ENCODE measurements at regions not wholly inside any gene's neighbourhood (a gene's known extent, or its start where the extent isn't known, plus 50 kb on each side); places are given as distances from the start of the nearest gene placed in this dataset.
A peak's percentile ranks its signal among the peaks of the same experiment; 100 is the strongest.

- Mint-ChIP-seq H3K9me3 (peaks cover under 1% of the 10 kb centered on the region; the same call in 1 of the 3 replicates), H3K27ac (no peak overlapping the region), H3K4me1 (no peaks in the 10 kb centered on the region), H3K27me3 (ENCODE audit: insufficient read depth, low read depth, poor library complexity) (no peaks in the 10 kb centered on the region), H3K4me3 (no peak overlapping the region), H3K36me3 (ENCODE audit: low read depth) (no peaks in the 10 kb centered on the region)
- ATAC-seq, result no peak
- Histone ChIP-seq H3K36me3 (ENCODE audit: insufficient read depth) (no peaks in the 10 kb centered on the region), H4K20me1 (replicated peaks; ENCODE audit: insufficient read depth) (no peaks in the 10 kb centered on the region), H2AFZ (no peak overlapping the region), H3F3A (replicated peaks; ENCODE audit: low read depth) (no peaks in the 10 kb centered on the region), H3K79me2 (replicated peaks; ENCODE audit: insufficient read depth) (no peaks in the 10 kb centered on the region), H3K4me3 (no peak overlapping the region), H3K9me2 (ENCODE audit: insufficient read depth) (no peaks in the 10 kb centered on the region), H3K27ac (ENCODE audit: low read depth) (no peak overlapping the region), H3K4me2 (no peak overlapping the region), H3K4me1 (ENCODE audit: insufficient read depth) (no peaks in the 10 kb centered on the region), H3K27me3 (ENCODE audit: insufficient read depth) (no peaks in the 10 kb centered on the region)
- TF ChIP-seq CREB1 (CRISPR knock-in tag; IDR thresholded peaks at IDR 0.05; ENCODE audit: low read depth), result no peak
- TF ChIP-seq ZNF114 (CRISPR knock-in tag; IDR thresholded peaks at IDR 0.05), result no peak
- TF ChIP-seq POLR2AphosphoS5 (IDR thresholded peaks at IDR 0.05; ENCODE audit: low read depth), result no peak
- no peak for DNase-seq (ENCODE audit: low spot score)
Measured at GRCh38 chr6:90421666-90422065, 125.0 kb upstream of the BACH2 start.

GRCh38 chr6:90420500-90420899 is 123.9 kb upstream of the BACH2 start:
- Mint-ChIP-seq H3K36me3 (ENCODE audit: low read depth) (no peaks in the 10 kb centered on the region), H3K4me3 (no peak overlapping the region), H3K4me1 (no peaks in the 10 kb centered on the region), H3K27me3 (ENCODE audit: insufficient read depth, low read depth, poor library complexity) (no peaks in the 10 kb centered on the region), H3K27ac (no peak overlapping the region), H3K9me3 (no peaks in the 10 kb centered on the region)
- H3K9me2 ChIP-seq (ENCODE audit: insufficient read depth), result no peaks in the 10 kb centered on the region
- TF ChIP-seq, protein P1, sequence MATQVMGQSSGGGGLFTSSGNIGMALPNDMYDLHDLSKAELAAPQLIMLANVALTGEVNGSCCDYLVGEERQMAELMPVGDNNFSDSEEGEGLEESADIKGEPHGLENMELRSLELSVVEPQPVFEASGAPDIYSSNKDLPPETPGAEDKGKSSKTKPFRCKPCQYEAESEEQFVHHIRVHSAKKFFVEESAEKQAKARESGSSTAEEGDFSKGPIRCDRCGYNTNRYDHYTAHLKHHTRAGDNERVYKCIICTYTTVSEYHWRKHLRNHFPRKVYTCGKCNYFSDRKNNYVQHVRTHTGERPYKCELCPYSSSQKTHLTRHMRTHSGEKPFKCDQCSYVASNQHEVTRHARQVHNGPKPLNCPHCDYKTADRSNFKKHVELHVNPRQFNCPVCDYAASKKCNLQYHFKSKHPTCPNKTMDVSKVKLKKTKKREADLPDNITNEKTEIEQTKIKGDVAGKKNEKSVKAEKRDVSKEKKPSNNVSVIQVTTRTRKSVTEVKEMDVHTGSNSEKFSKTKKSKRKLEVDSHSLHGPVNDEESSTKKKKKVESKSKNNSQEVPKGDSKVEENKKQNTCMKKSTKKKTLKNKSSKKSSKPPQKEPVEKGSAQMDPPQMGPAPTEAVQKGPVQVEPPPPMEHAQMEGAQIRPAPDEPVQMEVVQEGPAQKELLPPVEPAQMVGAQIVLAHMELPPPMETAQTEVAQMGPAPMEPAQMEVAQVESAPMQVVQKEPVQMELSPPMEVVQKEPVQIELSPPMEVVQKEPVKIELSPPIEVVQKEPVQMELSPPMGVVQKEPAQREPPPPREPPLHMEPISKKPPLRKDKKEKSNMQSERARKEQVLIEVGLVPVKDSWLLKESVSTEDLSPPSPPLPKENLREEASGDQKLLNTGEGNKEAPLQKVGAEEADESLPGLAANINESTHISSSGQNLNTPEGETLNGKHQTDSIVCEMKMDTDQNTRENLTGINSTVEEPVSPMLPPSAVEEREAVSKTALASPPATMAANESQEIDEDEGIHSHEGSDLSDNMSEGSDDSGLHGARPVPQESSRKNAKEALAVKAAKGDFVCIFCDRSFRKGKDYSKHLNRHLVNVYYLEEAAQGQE (IDR thresholded peaks at IDR 0.05; ENCODE audit: unreplicated experiment), result peak; percentile 55
- TF ChIP-seq EZH2 (IDR thresholded peaks at IDR 0.05; ENCODE audit: low read depth, unreplicated experiment), result no peak
- no peaks in the 10 kb centered on the region for H3K36me3 ChIP-seq (ENCODE audit: insufficient read depth)
- ATAC-seq (no peak; the same call in 2 of the 3 replicates), DNase-seq (ENCODE audit: low spot score) (no peak)
- no peaks in the 10 kb centered on the region for H3K27me3 ChIP-seq (ENCODE audit: insufficient read depth)
- no peaks in the 10 kb centered on the region for H4K20me1 ChIP-seq (replicated peaks; ENCODE audit: insufficient read depth)
- no peaks in the 10 kb centered on the region for H3F3A ChIP-seq (replicated peaks; ENCODE audit: low read depth)
- H2AFZ ChIP-seq, result peak overlapping the region; percentile 21; the same call in 1 of the 2 replicates
- H3K4me1 ChIP-seq (ENCODE audit: insufficient read depth), result no peaks in the 10 kb centered on the region
- no peak overlapping the region for H3K4me2 ChIP-seq
- no peak overlapping the region for H3K4me3 ChIP-seq
- H3K27ac ChIP-seq (ENCODE audit: low read depth), result no peak overlapping the region
- no peaks in the 10 kb centered on the region for H3K79me2 ChIP-seq (replicated peaks; ENCODE audit: insufficient read depth)

GRCh38 chr6:90417385-90417784 is 120.7 kb upstream of the BACH2 start:
- no peaks in the 10 kb centered on the region for H4K20me1 ChIP-seq (replicated peaks; ENCODE audit: insufficient read depth)
- no peak for DNase-seq (ENCODE audit: low spot score)
- ATAC-seq, result no peak
- H3K27ac ChIP-seq (ENCODE audit: low read depth), result no peak overlapping the region
- no peaks in the 10 kb centered on the region for H3K27me3 ChIP-seq (ENCODE audit: insufficient read depth)
- Mint-ChIP-seq H3K36me3 (ENCODE audit: low read depth) (no peaks in the 10 kb centered on the region), H3K4me1 (peaks cover 19% of the 10 kb centered on the region), H3K9me3 (no peaks in the 10 kb centered on the region; the same call in 2 of the 3 replicates), H3K27ac (no peak overlapping the region), H3K27me3 (ENCODE audit: insufficient read depth, low read depth, poor library complexity) (peaks cover 5% of the 10 kb centered on the region), H3K4me3 (no peak overlapping the region)
- H2AFZ ChIP-seq, result no peak overlapping the region
- no peak overlapping the region for H3K4me2 ChIP-seq
- no peaks in the 10 kb centered on the region for H3K79me2 ChIP-seq (replicated peaks; ENCODE audit: insufficient read depth)
- H3K9me2 ChIP-seq (ENCODE audit: insufficient read depth), result no peaks in the 10 kb centered on the region
- H3K36me3 ChIP-seq (ENCODE audit: insufficient read depth), result no peaks in the 10 kb centered on the region
- H3K4me3 ChIP-seq, result no peak overlapping the region
- peaks cover 19% of the 10 kb centered on the region for H3K4me1 ChIP-seq (ENCODE audit: insufficient read depth)
- no peaks in the 10 kb centered on the region; the same call in 1 of the 2 replicates for H3F3A ChIP-seq (replicated peaks; ENCODE audit: low read depth)
- no peak for TF ChIP-seq CTCF (conservative IDR thresholded peaks at IDR 0.05; ENCODE audit: low read depth in 2 of 2)
- no peak for TF ChIP-seq EZH2 (IDR thresholded peaks at IDR 0.05; ENCODE audit: low read depth, unreplicated experiment)
- TF ChIP-seq ZNF331 (CRISPR knock-in tag; IDR thresholded peaks at IDR 0.05; ENCODE audit: low read depth), result no peak
- TF ChIP-seq EZH2phosphoT487 (IDR thresholded peaks at IDR 0.05; ENCODE audit: unreplicated experiment), result no peak
- TF ChIP-seq POLR2AphosphoS5 (IDR thresholded peaks at IDR 0.05; ENCODE audit: low read depth), result no peak
- no peak for TF ChIP-seq STAT1 (IDR thresholded peaks at IDR 0.05; ENCODE audit: unreplicated experiment)
- TF ChIP-seq ZNF114 (CRISPR knock-in tag; IDR thresholded peaks at IDR 0.05), result no peak
- no peak for TF ChIP-seq JUNB (IDR thresholded peaks at IDR 0.05; ENCODE audit: unreplicated experiment)
- no peak for TF ChIP-seq NANOG (IDR thresholded peaks at IDR 0.05; ENCODE audit: borderline replicate concordance)
